SK-N-SH treated with all-trans-retinoic acid at 6 μM for 48 hours (cell line): ENCODE measurements at regions not wholly inside any gene's neighbourhood (a gene's known extent, or its start where the extent isn't known, plus 50 kb on each side); places are given as distances from the start of the nearest gene placed in this dataset.

Experiments
- ATAC-seq: fragments of 200-7000 bp; cut with Tn5 transposase; 3 replicates; pipeline ENCODE4 v1.9.1; 2020; ENCODE audit warnings: mild to moderate bottlenecking, moderate library complexity
- ARNTL ChIP-seq: fragments of 450-650 bp; formaldehyde crosslinking; IDR thresholded peaks from 2 replicates; pipeline ENCODE4 v1.5.0; 2020; ENCODE audit warnings: low read depth, mild to moderate bottlenecking, moderate library complexity, borderline replicate concordance
- BACH2 ChIP-seq: fragments of 250-450 bp; sonication (Bioruptor Pico); IDR thresholded peaks from 2 replicates; pipeline ENCODE4 v1.9.0; 2021; ENCODE audit warnings: mild to moderate bottlenecking, borderline replicate concordance
- CSDC2 ChIP-seq: fragments of 250-450 bp; sonication (Bioruptor Pico); IDR thresholded peaks from 2 replicates; pipeline ENCODE4 v1.5.0; 2020; ENCODE audit warnings: mild to moderate bottlenecking, moderate library complexity
- GLIS3 ChIP-seq: fragments of 250-450 bp; sonication (Bioruptor Pico); IDR thresholded peaks from 2 replicates; pipeline ENCODE4 v1.5.0; 2020; ENCODE audit warnings: mild to moderate bottlenecking, moderate library complexity
- ISL1 ChIP-seq: fragments of 250-450 bp; sonication (Bioruptor Pico); IDR thresholded peaks from 2 replicates; pipeline ENCODE4 v2.1.2; 2022; ENCODE audit warnings: mild to moderate bottlenecking, moderate library complexity
- OSR1 ChIP-seq: fragments of 250-450 bp; sonication (Bioruptor Pico); IDR thresholded peaks from 2 replicates; pipeline ENCODE4 v1.8.0; 2022; ENCODE audit warnings: moderate library complexity, mild to moderate bottlenecking, inconsistent platforms
- PPARA ChIP-seq: fragments of 250-450 bp; sonication (Bioruptor Pico); IDR thresholded peaks from 2 replicates; pipeline ENCODE4 v1.5.0; 2020; ENCODE audit warnings: mild to moderate bottlenecking, borderline replicate concordance
- SNAI2 ChIP-seq: fragments of 250-450 bp; sonication (Bioruptor Pico); IDR thresholded peaks from 2 replicates; pipeline ENCODE4 v1.5.0; 2020; ENCODE audit warnings: mild to moderate bottlenecking, moderate library complexity
- TCF4 ChIP-seq: fragments of 250-450 bp; sonication (Bioruptor Pico); IDR thresholded peaks from 2 replicates; pipeline ENCODE4 v1.8.0; 2021; ENCODE audit warnings: mild to moderate bottlenecking, moderate library complexity, borderline replicate concordance
- TOX ChIP-seq: fragments of 250-450 bp; sonication (Bioruptor Pico); IDR thresholded peaks from 2 replicates; pipeline ENCODE4 v1.8.0; 2021; ENCODE audit warnings: mild to moderate bottlenecking, moderate library complexity, borderline replicate concordance
- ZC3H10 ChIP-seq: fragments of 250-450 bp; sonication (Bioruptor Pico); IDR thresholded peaks from 2 replicates; pipeline ENCODE4 v1.5.1; 2021; ENCODE audit warnings: mild to moderate bottlenecking, moderate library complexity
- ZFP3 ChIP-seq: fragments of 250-450 bp; sonication (Bioruptor Pico); IDR thresholded peaks from 2 replicates; pipeline ENCODE4 v1.5.0; 2020; ENCODE audit warnings: mild to moderate bottlenecking, moderate library complexity
- ZFP30 ChIP-seq: fragments of 450-650 bp; formaldehyde crosslinking; IDR thresholded peaks from 2 replicates; pipeline ENCODE4 v1.5.0; 2022; ENCODE audit warnings: mild to moderate bottlenecking, moderate library complexity
- ZNF565 ChIP-seq: fragments of 450-650 bp; formaldehyde crosslinking; conservative IDR thresholded peaks from 2 replicates; pipeline ENCODE4 v1.5.0; 2020; ENCODE audit warnings: low read depth, mild to moderate bottlenecking, moderate library complexity
- ZNF70 ChIP-seq: fragments of 450-650 bp; formaldehyde crosslinking; IDR thresholded peaks from 2 replicates; pipeline ENCODE4 v1.5.0; 2020; ENCODE audit warnings: mild to moderate bottlenecking, moderate library complexity
- ZNF8 ChIP-seq: fragments of 450-650 bp; formaldehyde crosslinking; IDR thresholded peaks from 2 replicates; pipeline ENCODE4 v1.5.0; 2020; ENCODE audit warnings: mild to moderate bottlenecking, moderate library complexity
- TF ChIP-seq, protein P1 (sequence below): fragments of 250-450 bp; sonication (Bioruptor Pico); IDR thresholded peaks from 2 replicates; pipeline ENCODE4 v1.5.1; 2021; ENCODE audit warnings: mild to moderate bottlenecking, moderate library complexity
- TF ChIP-seq, protein P2 (sequence below): fragments of 250-450 bp; sonication (Bioruptor Pico); IDR thresholded peaks from 2 replicates; pipeline ENCODE4 v1.8.0; 2020; ENCODE audit warnings: mild to moderate bottlenecking, moderate library complexity, borderline replicate concordance
- TF ChIP-seq, protein P3 (sequence below): fragments of 250-450 bp; sonication (Bioruptor Pico); IDR thresholded peaks from 2 replicates; pipeline ENCODE4 v1.5.0; 2020; ENCODE audit warnings: mild to moderate bottlenecking, moderate library complexity
- TF ChIP-seq, protein P4 (sequence below): fragments of 250-450 bp; sonication (Bioruptor Pico); IDR thresholded peaks from 2 replicates; pipeline ENCODE4 v1.5.1; 2020; ENCODE audit warnings: low read depth, mild to moderate bottlenecking, moderate library complexity

DNA sequence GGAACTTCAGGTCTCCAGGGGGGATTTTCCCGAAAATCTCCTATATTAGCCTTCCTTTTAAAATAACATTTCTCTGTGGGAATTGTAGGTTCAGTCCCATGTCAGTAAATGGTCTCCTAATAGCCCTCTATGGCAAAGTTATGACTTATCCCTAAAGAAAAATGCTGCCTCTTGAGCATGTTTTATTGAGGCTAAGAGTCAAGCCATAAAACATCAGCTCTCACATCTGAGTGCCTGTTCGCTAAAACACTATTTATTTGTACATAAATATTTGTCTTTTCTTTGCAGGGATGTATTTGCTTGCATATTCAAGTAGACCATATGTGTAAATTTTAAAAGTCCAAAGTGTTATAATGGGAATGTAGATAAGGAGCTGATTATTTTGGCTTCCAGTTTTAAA, 160.4 kb downstream of the PRDM6 start:
- TF ChIP-seq ZFP30: no peak
- TF ChIP-seq, protein P1, sequence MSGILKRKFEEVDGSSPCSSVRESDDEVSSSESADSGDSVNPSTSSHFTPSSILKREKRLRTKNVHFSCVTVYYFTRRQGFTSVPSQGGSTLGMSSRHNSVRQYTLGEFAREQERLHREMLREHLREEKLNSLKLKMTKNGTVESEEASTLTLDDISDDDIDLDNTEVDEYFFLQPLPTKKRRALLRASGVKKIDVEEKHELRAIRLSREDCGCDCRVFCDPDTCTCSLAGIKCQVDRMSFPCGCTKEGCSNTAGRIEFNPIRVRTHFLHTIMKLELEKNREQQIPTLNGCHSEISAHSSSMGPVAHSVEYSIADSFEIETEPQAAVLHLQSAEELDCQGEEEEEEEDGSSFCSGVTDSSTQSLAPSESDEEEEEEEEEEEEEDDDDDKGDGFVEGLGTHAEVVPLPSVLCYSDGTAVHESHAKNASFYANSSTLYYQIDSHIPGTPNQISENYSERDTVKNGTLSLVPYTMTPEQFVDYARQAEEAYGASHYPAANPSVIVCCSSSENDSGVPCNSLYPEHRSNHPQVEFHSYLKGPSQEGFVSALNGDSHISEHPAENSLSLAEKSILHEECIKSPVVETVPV (CRISPR knock-in tag): no peak
- no peak for TF ChIP-seq OSR1 (CRISPR knock-in tag)
- no peak for TF ChIP-seq PPARA (CRISPR knock-in tag)
- TF ChIP-seq ZFP3 (CRISPR knock-in tag): no peak
- no peak for TF ChIP-seq CSDC2 (CRISPR knock-in tag)
- TF ChIP-seq, protein P2, sequence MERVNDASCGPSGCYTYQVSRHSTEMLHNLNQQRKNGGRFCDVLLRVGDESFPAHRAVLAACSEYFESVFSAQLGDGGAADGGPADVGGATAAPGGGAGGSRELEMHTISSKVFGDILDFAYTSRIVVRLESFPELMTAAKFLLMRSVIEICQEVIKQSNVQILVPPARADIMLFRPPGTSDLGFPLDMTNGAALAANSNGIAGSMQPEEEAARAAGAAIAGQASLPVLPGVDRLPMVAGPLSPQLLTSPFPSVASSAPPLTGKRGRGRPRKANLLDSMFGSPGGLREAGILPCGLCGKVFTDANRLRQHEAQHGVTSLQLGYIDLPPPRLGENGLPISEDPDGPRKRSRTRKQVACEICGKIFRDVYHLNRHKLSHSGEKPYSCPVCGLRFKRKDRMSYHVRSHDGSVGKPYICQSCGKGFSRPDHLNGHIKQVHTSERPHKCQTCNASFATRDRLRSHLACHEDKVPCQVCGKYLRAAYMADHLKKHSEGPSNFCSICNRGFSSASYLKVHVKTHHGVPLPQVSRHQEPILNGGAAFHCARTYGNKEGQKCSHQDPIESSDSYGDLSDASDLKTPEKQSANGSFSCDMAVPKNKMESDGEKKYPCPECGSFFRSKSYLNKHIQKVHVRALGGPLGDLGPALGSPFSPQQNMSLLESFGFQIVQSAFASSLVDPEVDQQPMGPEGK: no peak
- no peak for TF ChIP-seq ARNTL
- no peak for TF ChIP-seq ISL1 (CRISPR knock-in tag)
- no peak for TF ChIP-seq BACH2 (CRISPR knock-in tag)
- TF ChIP-seq ZNF8 (CRISPR knock-in tag): no peak
- no peak for ATAC-seq

DNA sequence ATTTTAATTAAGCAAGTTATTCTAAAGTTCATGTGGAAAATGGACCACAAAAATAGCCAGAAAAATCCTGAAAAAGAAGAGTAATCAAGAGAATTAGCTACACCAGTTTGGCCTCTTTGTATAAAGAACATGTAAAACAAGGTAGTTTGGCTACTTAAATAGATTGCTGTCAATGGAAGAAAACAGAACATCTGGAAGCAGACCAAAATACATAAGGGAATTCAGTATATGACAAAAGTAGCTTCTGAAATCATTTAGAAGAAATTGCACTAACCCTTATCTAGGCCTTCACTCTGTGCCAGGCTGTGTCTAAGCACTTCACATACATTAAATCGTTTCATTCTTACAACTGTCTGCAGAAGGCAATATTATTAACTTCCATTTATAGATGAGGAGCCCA, 156.6 kb downstream of the PRDM6 start:
- ATAC-seq: no peak
- TF ChIP-seq ZNF565 (no peak), ZC3H10 (CRISPR knock-in tag) (no peak)
- TF ChIP-seq, protein P1 (CRISPR knock-in tag): no peak

DNA sequence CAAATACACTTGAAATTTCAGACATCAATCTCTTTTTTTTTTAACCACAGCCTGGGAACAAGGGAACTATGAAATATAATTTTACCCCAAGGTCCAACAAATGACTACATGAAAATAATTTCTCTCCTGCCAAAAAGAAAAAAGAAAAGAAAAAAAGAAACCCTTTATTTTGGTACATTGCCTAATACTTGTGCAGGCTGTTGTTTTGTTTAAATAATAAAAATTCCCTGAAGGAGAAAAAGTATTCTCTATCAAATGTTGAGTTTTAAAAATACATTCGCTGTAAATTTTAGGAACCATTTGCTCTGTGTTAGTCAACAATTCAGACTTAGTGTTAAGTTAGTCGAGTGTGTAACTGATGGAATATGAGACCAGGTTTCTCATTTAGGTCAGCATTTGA, 155.4 kb downstream of the PRDM6 start:
- TF ChIP-seq OSR1 (CRISPR knock-in tag): no peak
- no peak for TF ChIP-seq ZNF70 (CRISPR knock-in tag)
- TF ChIP-seq ZNF8 (CRISPR knock-in tag): no peak
- TF ChIP-seq, protein P3, sequence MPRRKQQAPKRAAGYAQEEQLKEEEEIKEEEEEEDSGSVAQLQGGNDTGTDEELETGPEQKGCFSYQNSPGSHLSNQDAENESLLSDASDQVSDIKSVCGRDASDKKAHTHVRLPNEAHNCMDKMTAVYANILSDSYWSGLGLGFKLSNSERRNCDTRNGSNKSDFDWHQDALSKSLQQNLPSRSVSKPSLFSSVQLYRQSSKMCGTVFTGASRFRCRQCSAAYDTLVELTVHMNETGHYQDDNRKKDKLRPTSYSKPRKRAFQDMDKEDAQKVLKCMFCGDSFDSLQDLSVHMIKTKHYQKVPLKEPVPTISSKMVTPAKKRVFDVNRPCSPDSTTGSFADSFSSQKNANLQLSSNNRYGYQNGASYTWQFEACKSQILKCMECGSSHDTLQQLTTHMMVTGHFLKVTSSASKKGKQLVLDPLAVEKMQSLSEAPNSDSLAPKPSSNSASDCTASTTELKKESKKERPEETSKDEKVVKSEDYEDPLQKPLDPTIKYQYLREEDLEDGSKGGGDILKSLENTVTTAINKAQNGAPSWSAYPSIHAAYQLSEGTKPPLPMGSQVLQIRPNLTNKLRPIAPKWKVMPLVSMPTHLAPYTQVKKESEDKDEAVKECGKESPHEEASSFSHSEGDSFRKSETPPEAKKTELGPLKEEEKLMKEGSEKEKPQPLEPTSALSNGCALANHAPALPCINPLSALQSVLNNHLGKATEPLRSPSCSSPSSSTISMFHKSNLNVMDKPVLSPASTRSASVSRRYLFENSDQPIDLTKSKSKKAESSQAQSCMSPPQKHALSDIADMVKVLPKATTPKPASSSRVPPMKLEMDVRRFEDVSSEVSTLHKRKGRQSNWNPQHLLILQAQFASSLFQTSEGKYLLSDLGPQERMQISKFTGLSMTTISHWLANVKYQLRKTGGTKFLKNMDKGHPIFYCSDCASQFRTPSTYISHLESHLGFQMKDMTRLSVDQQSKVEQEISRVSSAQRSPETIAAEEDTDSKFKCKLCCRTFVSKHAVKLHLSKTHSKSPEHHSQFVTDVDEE (CRISPR knock-in tag): no peak
- TF ChIP-seq, protein P1 (CRISPR knock-in tag): no peak
- no peak for TF ChIP-seq TCF4
- no peak for TF ChIP-seq SNAI2 (CRISPR knock-in tag)
- no peak for TF ChIP-seq ARNTL
- no peak for TF ChIP-seq CSDC2 (CRISPR knock-in tag)
- TF ChIP-seq, protein P4, sequence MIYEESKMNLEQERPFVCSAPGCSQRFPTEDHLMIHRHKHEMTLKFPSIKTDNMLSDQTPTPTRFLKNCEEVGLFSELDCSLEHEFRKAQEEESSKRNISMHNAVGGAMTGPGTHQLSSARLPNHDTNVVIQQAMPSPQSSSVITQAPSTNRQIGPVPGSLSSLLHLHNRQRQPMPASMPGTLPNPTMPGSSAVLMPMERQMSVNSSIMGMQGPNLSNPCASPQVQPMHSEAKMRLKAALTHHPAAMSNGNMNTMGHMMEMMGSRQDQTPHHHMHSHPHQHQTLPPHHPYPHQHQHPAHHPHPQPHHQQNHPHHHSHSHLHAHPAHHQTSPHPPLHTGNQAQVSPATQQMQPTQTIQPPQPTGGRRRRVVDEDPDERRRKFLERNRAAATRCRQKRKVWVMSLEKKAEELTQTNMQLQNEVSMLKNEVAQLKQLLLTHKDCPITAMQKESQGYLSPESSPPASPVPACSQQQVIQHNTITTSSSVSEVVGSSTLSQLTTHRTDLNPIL (CRISPR knock-in tag): no peak
- TF ChIP-seq ZFP3 (CRISPR knock-in tag): no peak
- no peak for TF ChIP-seq GLIS3 (CRISPR knock-in tag)
- no peak for TF ChIP-seq ZNF565
- TF ChIP-seq TOX (CRISPR knock-in tag): no peak
- no peak for ATAC-seq
